ENCODE measurements at regions not wholly inside any gene's neighbourhood (a gene's known extent, or its start where the extent isn't known, plus 50 kb on each side); places are given as distances from the start of the nearest gene placed in this dataset.

DNA sequence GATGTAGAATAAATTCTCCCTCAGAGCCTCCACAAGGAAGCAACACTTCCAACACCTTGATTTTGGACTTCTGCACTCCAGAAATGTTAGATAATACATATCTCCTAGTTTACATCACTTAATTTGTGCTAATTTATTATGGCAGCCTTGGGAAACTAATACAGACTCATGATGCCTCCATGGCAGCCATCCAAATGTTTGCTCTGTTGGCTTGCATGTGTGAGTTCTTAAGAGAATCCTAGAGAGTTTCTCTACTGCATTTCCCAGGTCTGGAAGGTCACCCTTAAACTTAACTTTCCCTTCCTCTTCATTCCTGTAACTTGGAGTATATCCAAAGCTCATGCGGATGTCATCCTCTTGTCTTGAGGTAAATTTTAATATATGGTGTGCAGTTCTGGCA, 956.1 kb downstream of the ADGRL3 start:
- Histone ChIP-seq H3K4me3 (replicated peaks in 1 of 3; ENCODE audit: insufficient read depth in 1 of 3, low read depth in 2 of 3, low read length in 3 of 3) (no peak overlapping the region), H3K4me2 (ENCODE audit: low read depth, low read length) (no peak overlapping the region), H3K9me3 (ENCODE audit: low read length) (no peaks in the 10 kb centered on the region; the same call in 1 of the 2 replicates), H3K27ac (ENCODE audit: extremely low read length, insufficient read depth, low read length) (no peak overlapping the region), H4K20me1 (ENCODE audit: insufficient read depth, low read length) (no peaks in the 10 kb centered on the region), H3K36me3 (replicated peaks in 1 of 2; ENCODE audit: control insufficient read depth in 1 of 2, insufficient read depth in 2 of 2, low read length in 2 of 2) (no peaks in the 10 kb centered on the region), H3K27me3 (ENCODE audit: control insufficient read depth in 1 of 2, insufficient read depth in 2 of 2, low read length in 2 of 2) (no peaks in the 10 kb centered on the region; a peak in 1 of 5 replicates), H3K9ac (ENCODE audit: insufficient read depth, low read depth, low read length) (no peak overlapping the region), H3K79me2 (ENCODE audit: insufficient read depth, low read length) (no peaks in the 10 kb centered on the region), H3K4me1 (ENCODE audit: insufficient read depth, low read length) (no peaks in the 10 kb centered on the region), H2AFZ (ENCODE audit: low read length) (no peak overlapping the region)
- POLR2A ChIA-PET, result no interaction called here
- no peak for DNase-seq (ENCODE audit: low spot score)
- 75% methylated on average over 1 of the region's 1 CpG for WGBS (ENCODE audit: low lambda C conversion rate)
- no TSS peak for BruUV-seq (replicated peaks)
- intact Hi-C loops (cut with micrococcal nuclease; ENCODE audit: unreplicated experiment), result no loop called here
- CTCF ChIA-PET (ENCODE audit: low intra/inter-chr PET ratio, low total read pairs), result no interaction called here
- FAIRE-seq, result no peak
- ATAC-seq, result no peak
- in situ Hi-C loops (cut with HindIII; ENCODE audit: extremely low pct_ligation_motif_present, low pct_unique_long_range_greater_than_20kb), result no loop called here
- TF ChIP-seq SYNCRIP (IDR thresholded peaks at IDR 0.05; ENCODE audit: insufficient read depth, low read depth, low read length) (no peak), ZMYM4 (CRISPR knock-in tag; IDR thresholded peaks at IDR 0.05) (no peak), SMAD3 (CRISPR knock-in tag; IDR thresholded peaks at IDR 0.05) (no peak), GFI1 (CRISPR knock-in tag; IDR thresholded peaks at IDR 0.05; ENCODE audit: borderline replicate concordance) (no peak), MAFG (CRISPR knock-in tag; IDR thresholded peaks at IDR 0.05) (no peak), SP2 (CRISPR knock-in tag; IDR thresholded peaks at IDR 0.05) (no peak), ZFP41 (CRISPR knock-in tag; IDR thresholded peaks at IDR 0.05; ENCODE audit: borderline replicate concordance) (no peak), PHB2 (IDR thresholded peaks at IDR 0.05; ENCODE audit: partially characterized antibody) (no peak), SRF (IDR thresholded peaks at IDR 0.05; ENCODE audit: low read depth, low read length) (no peak), ZNF225 (CRISPR knock-in tag; IDR thresholded peaks at IDR 0.05) (no peak), NKX3-1 (CRISPR knock-in tag; IDR thresholded peaks at IDR 0.05) (no peak), TOE1 (CRISPR knock-in tag; IDR thresholded peaks at IDR 0.05) (no peak), ZNF567 (CRISPR knock-in tag; IDR thresholded peaks at IDR 0.05; ENCODE audit: borderline replicate concordance) (no peak), BHLHE40 (IDR thresholded peaks at IDR 0.05; ENCODE audit: low read length) (no peak), ZNF24 (IDR thresholded peaks at IDR 0.05) (no peak)
- TF ChIP-seq, protein P1, sequence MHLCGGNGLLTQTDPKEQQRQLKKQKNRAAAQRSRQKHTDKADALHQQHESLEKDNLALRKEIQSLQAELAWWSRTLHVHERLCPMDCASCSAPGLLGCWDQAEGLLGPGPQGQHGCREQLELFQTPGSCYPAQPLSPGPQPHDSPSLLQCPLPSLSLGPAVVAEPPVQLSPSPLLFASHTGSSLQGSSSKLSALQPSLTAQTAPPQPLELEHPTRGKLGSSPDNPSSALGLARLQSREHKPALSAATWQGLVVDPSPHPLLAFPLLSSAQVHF (CRISPR knock-in tag; IDR thresholded peaks at IDR 0.05), result no peak
- TF ChIP-seq, protein P2, sequence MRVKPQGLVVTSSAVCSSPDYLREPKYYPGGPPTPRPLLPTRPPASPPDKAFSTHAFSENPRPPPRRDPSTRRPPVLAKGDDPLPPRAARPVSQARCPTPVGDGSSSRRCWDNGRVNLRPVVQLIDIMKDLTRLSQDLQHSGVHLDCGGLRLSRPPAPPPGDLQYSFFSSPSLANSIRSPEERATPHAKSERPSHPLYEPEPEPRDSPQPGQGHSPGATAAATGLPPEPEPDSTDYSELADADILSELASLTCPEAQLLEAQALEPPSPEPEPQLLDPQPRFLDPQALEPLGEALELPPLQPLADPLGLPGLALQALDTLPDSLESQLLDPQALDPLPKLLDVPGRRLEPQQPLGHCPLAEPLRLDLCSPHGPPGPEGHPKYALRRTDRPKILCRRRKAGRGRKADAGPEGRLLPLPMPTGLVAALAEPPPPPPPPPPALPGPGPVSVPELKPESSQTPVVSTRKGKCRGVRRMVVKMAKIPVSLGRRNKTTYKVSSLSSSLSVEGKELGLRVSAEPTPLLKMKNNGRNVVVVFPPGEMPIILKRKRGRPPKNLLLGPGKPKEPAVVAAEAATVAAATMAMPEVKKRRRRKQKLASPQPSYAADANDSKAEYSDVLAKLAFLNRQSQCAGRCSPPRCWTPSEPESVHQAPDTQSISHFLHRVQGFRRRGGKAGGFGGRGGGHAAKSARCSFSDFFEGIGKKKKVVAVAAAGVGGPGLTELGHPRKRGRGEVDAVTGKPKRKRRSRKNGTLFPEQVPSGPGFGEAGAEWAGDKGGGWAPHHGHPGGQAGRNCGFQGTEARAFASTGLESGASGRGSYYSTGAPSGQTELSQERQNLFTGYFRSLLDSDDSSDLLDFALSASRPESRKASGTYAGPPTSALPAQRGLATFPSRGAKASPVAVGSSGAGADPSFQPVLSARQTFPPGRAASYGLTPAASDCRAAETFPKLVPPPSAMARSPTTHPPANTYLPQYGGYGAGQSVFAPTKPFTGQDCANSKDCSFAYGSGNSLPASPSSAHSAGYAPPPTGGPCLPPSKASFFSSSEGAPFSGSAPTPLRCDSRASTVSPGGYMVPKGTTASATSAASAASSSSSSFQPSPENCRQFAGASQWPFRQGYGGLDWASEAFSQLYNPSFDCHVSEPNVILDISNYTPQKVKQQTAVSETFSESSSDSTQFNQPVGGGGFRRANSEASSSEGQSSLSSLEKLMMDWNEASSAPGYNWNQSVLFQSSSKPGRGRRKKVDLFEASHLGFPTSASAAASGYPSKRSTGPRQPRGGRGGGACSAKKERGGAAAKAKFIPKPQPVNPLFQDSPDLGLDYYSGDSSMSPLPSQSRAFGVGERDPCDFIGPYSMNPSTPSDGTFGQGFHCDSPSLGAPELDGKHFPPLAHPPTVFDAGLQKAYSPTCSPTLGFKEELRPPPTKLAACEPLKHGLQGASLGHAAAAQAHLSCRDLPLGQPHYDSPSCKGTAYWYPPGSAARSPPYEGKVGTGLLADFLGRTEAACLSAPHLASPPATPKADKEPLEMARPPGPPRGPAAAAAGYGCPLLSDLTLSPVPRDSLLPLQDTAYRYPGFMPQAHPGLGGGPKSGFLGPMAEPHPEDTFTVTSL (CRISPR knock-in tag; IDR thresholded peaks at IDR 0.05; ENCODE audit: borderline replicate concordance), result no peak
- TF ChIP-seq, protein P3, sequence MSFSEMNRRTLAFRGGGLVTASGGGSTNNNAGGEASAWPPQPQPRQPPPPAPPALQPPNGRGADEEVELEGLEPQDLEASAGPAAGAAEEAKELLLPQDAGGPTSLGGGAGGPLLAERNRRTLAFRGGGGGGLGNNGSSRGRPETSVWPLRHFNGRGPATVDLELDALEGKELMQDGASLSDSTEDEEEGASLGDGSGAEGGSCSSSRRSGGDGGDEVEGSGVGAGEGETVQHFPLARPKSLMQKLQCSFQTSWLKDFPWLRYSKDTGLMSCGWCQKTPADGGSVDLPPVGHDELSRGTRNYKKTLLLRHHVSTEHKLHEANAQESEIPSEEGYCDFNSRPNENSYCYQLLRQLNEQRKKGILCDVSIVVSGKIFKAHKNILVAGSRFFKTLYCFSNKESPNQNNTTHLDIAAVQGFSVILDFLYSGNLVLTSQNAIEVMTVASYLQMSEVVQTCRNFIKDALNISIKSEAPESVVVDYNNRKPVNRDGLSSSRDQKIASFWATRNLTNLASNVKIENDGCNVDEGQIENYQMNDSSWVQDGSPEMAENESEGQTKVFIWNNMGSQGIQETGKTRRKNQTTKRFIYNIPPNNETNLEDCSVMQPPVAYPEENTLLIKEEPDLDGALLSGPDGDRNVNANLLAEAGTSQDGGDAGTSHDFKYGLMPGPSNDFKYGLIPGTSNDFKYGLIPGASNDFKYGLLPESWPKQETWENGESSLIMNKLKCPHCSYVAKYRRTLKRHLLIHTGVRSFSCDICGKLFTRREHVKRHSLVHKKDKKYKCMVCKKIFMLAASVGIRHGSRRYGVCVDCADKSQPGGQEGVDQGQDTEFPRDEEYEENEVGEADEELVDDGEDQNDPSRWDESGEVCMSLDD (CRISPR knock-in tag; IDR thresholded peaks at IDR 0.05; ENCODE audit: borderline replicate concordance), result no peak

Data from HepG2 (cell line).